Left renal pelvis (tissue), 4 donors: ENCODE measurements at regions not wholly inside any gene's neighbourhood (a gene's known extent, or its start where the extent isn't known, plus 50 kb on each side); places are given as distances from the start of the nearest gene placed in this dataset.

Source experiments
- DNase-seq, 4 donors: peaks; one replicate each; pipeline ENCODE4 v3.0.0-alpha.2; 2013; ENCODE audit warnings: low read depth in 4 of 4, low spot score in 3 of 4

DNA sequence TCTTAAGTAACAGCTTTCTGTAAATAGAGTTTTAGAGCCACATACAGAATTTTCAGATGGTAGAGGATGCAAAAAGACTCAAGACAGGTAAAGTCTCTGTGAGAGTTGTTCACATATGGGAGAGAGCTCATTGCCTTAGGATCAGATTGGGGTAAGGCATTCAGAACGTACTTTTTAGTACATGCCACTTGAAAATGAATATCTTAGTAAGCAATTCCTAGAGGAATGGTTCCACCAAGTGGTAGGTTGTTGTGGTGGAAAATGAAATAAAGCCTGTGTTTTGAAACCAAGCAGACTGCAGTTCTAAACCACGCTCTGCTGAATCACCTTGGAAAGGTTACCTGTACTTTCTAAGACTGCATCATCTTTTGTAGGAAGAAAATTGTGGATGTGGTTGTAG, 547.0 kb upstream of the LCORL start:
- peak in 2 of 4 donors; percentile 3 to 17 for DNase-seq

GRCh38 chr4:18566970-18567799, 545.6 kb upstream of the LCORL start:
- DNase-seq = no peak

GRCh38 chr4:18559492-18559891, 537.9 kb upstream of the LCORL start:
- no peak for DNase-seq

DNA sequence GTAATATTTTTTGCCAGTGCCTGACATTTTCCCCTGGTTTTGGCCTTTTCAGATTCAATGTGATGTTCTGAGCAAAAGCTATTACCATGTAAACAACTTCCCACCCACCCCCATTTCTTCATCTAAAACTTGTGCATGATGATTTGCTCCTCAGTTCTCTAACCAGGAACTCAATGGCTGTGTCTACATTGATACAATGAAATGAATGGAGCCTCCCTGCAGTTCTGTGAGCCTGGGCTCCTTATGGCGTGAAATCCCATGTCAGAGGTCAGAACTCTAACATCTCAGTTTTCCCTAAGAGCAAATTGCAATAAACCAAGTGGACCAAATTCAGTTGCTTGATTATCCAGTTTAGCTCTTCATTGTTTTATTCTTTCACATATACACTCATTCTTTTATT, 534.8 kb upstream of the LCORL start:
- DNase-seq = no peak

DNA sequence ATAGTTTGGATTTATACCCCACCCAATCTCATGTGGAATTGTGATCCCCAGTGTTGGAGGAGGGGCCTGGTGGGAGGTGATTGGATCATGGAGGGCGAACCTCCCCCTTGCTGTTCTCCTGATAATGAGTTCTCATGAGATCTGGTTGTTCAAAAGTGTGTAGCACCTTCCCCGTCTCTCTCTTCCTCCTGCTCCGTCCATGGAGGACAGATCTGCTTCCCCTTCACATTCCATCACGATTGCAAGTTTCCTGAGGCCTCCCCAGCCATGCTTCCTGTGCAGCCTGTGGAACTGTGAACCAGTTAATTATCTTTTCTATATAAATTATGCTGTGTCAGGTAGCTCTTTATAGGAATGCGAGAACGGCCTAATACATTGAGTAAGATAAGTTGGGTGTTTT, 518.8 kb upstream of the LCORL start:
- DNase-seq = no peak

- no peak for DNase-seq
Measured at GRCh38 chr4:18538121-18538520, 516.6 kb upstream of the LCORL start.

GRCh38 chr4:18536428-18536827, 514.9 kb upstream of the LCORL start:
- no peak for DNase-seq

GRCh38 chr4:18535948-18536347, 514.4 kb upstream of the LCORL start:
- DNase-seq = no peak

- no peak for DNase-seq
Measured at GRCh38 chr4:18533262-18533775, 511.8 kb upstream of the LCORL start.

- no peak for DNase-seq
Measured at GRCh38 chr4:18531731-18532130, 510.2 kb upstream of the LCORL start.

DNA sequence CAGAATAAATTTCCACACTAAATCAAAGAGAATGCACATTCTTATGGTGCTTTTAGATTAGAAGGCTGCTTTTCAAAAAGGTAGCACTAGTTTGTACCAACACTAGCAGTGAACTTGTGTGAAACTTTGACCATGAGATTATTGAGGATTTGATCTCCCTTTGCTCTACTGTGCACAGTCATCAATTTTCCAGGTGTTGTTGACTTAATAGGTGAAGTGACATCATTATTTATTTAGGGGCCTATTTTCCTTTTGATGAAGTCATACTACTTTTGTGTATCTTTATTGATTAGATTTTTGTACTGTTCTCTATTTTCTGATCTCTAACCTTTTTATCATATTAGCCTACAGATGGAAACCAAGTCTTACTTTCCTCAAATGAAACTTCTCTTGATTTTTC, 507.9 kb upstream of the LCORL start:
- DNase-seq = no peak

DNA sequence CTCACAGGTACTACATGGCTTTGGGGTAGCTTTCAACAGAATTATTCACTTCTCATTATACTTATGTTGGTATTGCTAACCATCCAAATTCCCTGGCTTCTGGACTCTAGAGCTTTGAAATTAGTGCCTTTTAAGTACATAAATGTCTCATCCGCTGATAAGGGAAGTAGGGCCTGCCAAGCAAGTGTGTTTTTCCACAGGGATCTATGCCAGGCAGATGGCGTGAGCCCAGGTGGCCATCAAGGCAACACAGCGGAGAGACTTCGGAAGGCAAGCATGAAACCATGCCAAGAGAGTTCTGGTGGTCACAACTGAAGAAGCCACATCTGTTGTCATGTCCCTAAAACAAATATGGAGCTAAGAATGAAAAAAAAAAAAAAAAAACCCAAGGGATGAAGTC, 503.1 kb upstream of the LCORL start:
- DNase-seq = no peak

DNA sequence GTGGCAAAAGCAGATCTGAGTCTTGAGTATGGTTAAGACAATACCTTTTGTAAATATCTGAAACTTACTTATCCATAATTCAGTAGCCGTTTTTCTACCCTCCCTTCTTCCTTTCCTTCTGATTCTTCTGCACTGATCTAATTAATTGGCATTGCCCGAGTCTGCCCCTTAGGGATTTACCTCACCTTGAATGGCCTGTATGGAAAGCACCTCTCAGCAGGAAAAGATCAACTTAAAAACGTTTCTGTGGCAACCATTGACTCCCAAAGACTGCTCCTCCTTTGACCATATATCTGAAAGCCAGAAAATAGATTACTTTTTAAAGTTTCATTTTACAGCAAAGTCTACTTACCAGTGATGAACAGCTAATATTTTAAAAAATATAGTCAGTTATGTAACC, 496.5 kb upstream of the LCORL start:
- DNase-seq = no peak

DNA sequence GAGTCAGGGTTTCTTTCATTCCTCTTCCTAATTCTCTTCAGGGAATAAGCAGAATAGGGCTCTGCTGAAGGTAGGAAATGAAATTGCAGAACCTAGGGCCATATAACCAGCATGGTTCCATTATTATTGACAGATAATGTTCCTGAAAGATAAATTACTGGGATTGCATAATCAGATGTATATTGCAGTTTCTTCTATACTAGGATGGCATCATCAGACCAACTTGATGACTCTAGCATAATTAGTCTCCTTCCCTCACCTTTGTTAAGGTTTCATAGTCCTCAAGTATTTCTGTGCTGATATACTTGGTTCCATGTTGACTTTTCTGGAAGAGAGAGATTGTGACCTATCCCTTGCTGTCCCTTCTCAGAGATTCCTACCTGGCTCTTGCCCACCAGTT, 492.3 kb upstream of the LCORL start:
- no peak for DNase-seq

DNA sequence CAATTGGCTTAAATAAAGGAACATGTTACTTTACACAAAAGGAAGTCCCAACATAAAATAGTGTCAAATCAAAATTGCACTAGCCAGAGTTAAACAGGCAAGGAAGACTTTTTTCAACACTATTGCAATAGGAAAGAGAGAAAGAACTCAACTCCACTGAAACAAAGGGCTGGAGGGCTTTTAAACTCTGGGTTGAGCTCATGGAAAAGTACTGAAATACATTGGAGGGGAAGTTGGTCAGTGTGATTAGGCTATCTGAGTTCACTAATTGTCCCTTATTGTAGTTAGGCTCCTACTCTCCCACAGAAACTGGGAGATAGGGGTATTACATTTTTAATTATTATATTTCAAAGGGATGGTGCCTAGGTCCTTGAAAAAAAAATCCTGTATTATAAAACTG, 491.2 kb upstream of the LCORL start:
- no peak for DNase-seq

- DNase-seq = no peak
Measured at GRCh38 chr4:18511727-18512126, 490.2 kb upstream of the LCORL start.

DNA sequence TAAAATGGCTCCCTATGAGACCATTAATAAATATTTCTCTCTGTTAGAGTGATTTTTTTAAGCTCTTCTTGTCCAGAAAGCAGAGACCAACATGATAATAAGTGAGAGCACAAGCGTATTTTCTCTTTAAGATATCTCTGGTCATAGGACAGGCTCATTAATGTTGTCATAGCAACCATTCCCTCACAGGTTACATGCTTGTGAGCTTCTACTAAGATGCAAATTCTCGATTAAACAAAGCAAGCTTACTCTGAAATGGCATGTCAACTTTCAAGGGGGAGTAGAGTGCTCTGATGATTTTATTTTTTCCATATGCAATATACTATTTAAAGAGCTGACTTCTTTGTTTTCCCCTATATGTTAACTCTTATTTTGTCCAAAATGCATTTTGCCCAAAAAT, 487.2 kb upstream of the LCORL start:
- DNase-seq = no peak

- peak in 1 of 4 donors; percentile 3 for DNase-seq
Measured at GRCh38 chr4:18480928-18481327, 459.4 kb upstream of the LCORL start.

DNA sequence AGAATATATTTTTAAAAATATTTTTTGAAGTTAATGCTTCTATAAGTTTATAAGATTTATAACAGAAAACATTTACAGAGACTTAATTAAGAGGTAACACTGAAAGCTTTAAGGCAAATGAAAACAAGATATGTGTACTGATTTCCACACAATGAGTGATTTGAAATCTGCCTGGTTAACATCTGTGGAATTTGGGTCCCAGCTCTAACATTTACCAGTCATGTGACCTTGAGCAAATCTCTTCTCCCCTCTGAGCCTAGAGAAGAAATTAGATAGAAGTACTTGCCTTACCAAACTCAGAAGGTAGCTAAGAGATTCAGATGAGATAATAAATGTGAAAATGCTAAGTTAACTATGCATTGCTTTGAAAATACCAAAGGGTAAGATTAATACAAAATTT, 458.8 kb upstream of the LCORL start:
- no peak for DNase-seq

- DNase-seq = no peak
Measured at GRCh38 chr4:18479825-18480224, 458.3 kb upstream of the LCORL start.

- no peak for DNase-seq
Measured at GRCh38 chr4:18463987-18464559, 442.5 kb upstream of the LCORL start.

DNA sequence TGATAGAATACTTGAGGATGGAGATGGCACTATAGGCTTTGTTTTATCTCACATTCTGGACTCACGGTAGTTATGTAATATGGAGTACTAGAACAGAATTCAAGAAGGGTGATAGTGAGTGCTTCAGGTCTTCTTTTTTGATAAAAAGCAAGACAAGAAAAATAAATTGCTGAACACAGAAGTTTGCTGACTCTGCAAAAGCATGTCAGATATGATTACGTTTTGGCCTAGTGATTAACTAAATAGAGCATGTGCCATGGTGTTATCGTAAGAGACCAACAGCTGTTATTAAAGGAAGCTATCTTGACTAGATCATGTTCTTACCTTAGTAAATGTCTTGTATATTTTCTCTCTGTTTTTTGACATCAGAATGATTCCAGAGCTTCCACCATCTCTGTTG, 436.9 kb upstream of the LCORL start:
- no peak for DNase-seq
